ENCODE measurements at regions not wholly inside any gene's neighbourhood (a gene's known extent, or its start where the extent isn't known, plus 50 kb on each side); places are given as distances from the start of the nearest gene placed in this dataset.

GRCh38 chr5:17157294-17157693 lies 60.1 kb upstream of the BASP1 start:
- H3K9me2 ChIP-seq = no peaks in the 10 kb centered on the region
- no peaks in the 10 kb centered on the region for H3K27me3 ChIP-seq (ENCODE audit: insufficient read depth)
- no peak overlapping the region for H3K4me3 ChIP-seq (ENCODE audit: low read depth in 2 of 2, low read length in 1 of 2)
- H3K27ac ChIP-seq (ENCODE audit: low read depth in 2 of 2, low read length in 1 of 2) = peak overlapping the region in 1 of 2 experiments; percentile 82; a peak in 2 of 4 replicates
- no peaks in the 10 kb centered on the region for H3K9me3 ChIP-seq
- POLR2A ChIA-PET = no interaction called here
- H3K36me3 ChIP-seq (replicated peaks in 1 of 2; ENCODE audit: control insufficient read depth in 1 of 2, insufficient read depth in 2 of 2, low read length in 1 of 2) = no peaks in the 10 kb centered on the region
- no peaks in the 10 kb centered on the region for H4K20me1 ChIP-seq (ENCODE audit: insufficient read depth)
- peak overlapping the region; percentile 52 for H3K9ac ChIP-seq
- DNase-seq = no peak
- peaks cover 0 to 27% of the 10 kb centered on the region in 2 experiments; a peak in 2 of 4 replicates for H3K4me1 ChIP-seq (ENCODE audit: control insufficient read depth in 1 of 2, insufficient read depth in 2 of 2, low read depth in 1 of 2, low read length in 1 of 2)
- no peak overlapping the region for H2AFZ ChIP-seq (ENCODE audit: low read depth)
- 55% methylated on average over 5 of the region's 5 CpGs for WGBS (ENCODE audit: low lambda C conversion rate)
- H3F3A ChIP-seq (replicated peaks; ENCODE audit: insufficient read depth) = peaks cover 27% of the 10 kb centered on the region
- TF ChIP-seq TAF1 (IDR thresholded peaks at IDR 0.05; ENCODE audit: borderline replicate concordance, low read depth, low read length) (no peak), RAD21 (IDR thresholded peaks at IDR 0.05; ENCODE audit: low read length) (no peak), FOSL2 (IDR thresholded peaks at IDR 0.05; ENCODE audit: borderline replicate concordance, low read depth) (peak; percentile 37; the same call in 1 of the 2 replicates), JUND (IDR thresholded peaks at IDR 0.05) (peak; percentile 58), EP300 (IDR thresholded peaks at IDR 0.05; ENCODE audit: borderline replicate concordance in 1 of 2, low read depth in 1 of 2, low read length in 1 of 2) (peak in 1 of 2 experiments; percentile 60; a peak in 1 of 4 replicates), TEAD4 (IDR thresholded peaks at IDR 0.05; ENCODE audit: borderline replicate concordance, insufficient read depth) (peak; percentile 26; the same call in 1 of the 2 replicates), USF1 (IDR thresholded peaks at IDR 0.05; ENCODE audit: borderline replicate concordance, low read depth) (no peak), RFX5 (IDR thresholded peaks at IDR 0.05; ENCODE audit: low read length) (no peak), TCF12 (IDR thresholded peaks at IDR 0.05) (peak; percentile 79), FOXM1 (IDR thresholded peaks at IDR 0.05; ENCODE audit: low read depth) (no peak)
- TF ChIP-seq, protein P1, sequence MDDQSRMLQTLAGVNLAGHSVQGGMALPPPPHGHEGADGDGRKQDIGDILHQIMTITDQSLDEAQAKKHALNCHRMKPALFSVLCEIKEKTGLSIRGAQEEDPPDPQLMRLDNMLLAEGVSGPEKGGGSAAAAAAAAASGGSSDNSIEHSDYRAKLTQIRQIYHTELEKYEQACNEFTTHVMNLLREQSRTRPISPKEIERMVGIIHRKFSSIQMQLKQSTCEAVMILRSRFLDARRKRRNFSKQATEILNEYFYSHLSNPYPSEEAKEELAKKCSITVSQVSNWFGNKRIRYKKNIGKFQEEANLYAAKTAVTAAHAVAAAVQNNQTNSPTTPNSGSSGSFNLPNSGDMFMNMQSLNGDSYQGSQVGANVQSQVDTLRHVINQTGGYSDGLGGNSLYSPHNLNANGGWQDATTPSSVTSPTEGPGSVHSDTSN (IDR thresholded peaks at IDR 0.05) = peak; percentile 64
- TF ChIP-seq, protein P2, sequence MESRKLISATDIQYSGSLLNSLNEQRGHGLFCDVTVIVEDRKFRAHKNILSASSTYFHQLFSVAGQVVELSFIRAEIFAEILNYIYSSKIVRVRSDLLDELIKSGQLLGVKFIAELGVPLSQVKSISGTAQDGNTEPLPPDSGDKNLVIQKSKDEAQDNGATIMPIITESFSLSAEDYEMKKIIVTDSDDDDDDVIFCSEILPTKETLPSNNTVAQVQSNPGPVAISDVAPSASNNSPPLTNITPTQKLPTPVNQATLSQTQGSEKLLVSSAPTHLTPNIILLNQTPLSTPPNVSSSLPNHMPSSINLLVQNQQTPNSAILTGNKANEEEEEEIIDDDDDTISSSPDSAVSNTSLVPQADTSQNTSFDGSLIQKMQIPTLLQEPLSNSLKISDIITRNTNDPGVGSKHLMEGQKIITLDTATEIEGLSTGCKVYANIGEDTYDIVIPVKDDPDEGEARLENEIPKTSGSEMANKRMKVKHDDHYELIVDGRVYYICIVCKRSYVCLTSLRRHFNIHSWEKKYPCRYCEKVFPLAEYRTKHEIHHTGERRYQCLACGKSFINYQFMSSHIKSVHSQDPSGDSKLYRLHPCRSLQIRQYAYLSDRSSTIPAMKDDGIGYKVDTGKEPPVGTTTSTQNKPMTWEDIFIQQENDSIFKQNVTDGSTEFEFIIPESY (IDR thresholded peaks at IDR 0.05; ENCODE audit: borderline replicate concordance, low read depth) = no peak
- H3K4me2 ChIP-seq = peak overlapping the region; percentile 32
- CTCF ChIA-PET = interaction anchor here (1.6 to 1.7 kb wide), 3 partner anchors 25 to 366 kb away, joined by 6 to 17 read pairs (median 6); no protein-coding TSS in a partner anchor
- peaks cover 3% of the 10 kb centered on the region; the same call in 1 of the 2 replicates for H3K79me2 ChIP-seq (ENCODE audit: insufficient read depth)

GRCh38 chr5:17157916-17158529 lies 59.4 kb upstream of the BASP1 start:
- DNase-seq = no peak
- H3K27me3 ChIP-seq (ENCODE audit: insufficient read depth) = no peaks in the 10 kb centered on the region
- 75% methylated on average over 7 of the region's 7 CpGs for WGBS (ENCODE audit: low lambda C conversion rate)
- H2AFZ ChIP-seq (ENCODE audit: low read depth) = peak overlapping the region; percentile 72; the same call in 1 of the 2 replicates
- peak overlapping the region in 1 of 2 experiments; percentile 82; a peak in 2 of 4 replicates for H3K27ac ChIP-seq (ENCODE audit: low read depth in 2 of 2, low read length in 1 of 2)
- no peaks in the 10 kb centered on the region for H4K20me1 ChIP-seq (ENCODE audit: insufficient read depth)
- no peaks in the 10 kb centered on the region for H3K9me2 ChIP-seq
- no peak overlapping the region for H3K4me3 ChIP-seq (ENCODE audit: low read depth in 2 of 2, low read length in 1 of 2)
- ChIA-PET POLR2A (no interaction called here), CTCF (interaction anchor here (1.7 kb wide), 2 partner anchors 25 to 367 kb away, joined by 6 read pairs; no protein-coding TSS in a partner anchor)
- TF ChIP-seq USF2 (IDR thresholded peaks at IDR 0.05; ENCODE audit: borderline replicate concordance, low read depth, low read length) (no peak), TCF12 (IDR thresholded peaks at IDR 0.05) (peak; percentile 24; the same call in 1 of the 2 replicates), EP300 (IDR thresholded peaks at IDR 0.05; ENCODE audit: borderline replicate concordance in 1 of 2, low read depth in 1 of 2, low read length in 1 of 2) (no peak), EZH2phosphoT487 (IDR thresholded peaks at IDR 0.05; ENCODE audit: borderline replicate concordance, low read depth) (no peak), MXI1 (IDR thresholded peaks at IDR 0.05; ENCODE audit: low read depth, low read length) (no peak), USF1 (IDR thresholded peaks at IDR 0.05; ENCODE audit: borderline replicate concordance, low read depth) (no peak)
- TF ChIP-seq, protein P1 (IDR thresholded peaks at IDR 0.05) = 0 out of 2 replicates have a peak, but pooled peaks have one; percentile 26
- H3K79me2 ChIP-seq (ENCODE audit: insufficient read depth) = peaks cover 3% of the 10 kb centered on the region; the same call in 1 of the 2 replicates
- peaks cover 27% of the 10 kb centered on the region for H3F3A ChIP-seq (replicated peaks; ENCODE audit: insufficient read depth)
- H3K9ac ChIP-seq = peak overlapping the region; percentile 52
- no peaks in the 10 kb centered on the region for H3K9me3 ChIP-seq
- H3K4me2 ChIP-seq = peak overlapping the region; percentile 32
- no peaks in the 10 kb centered on the region for H3K36me3 ChIP-seq (replicated peaks in 1 of 2; ENCODE audit: control insufficient read depth in 1 of 2, insufficient read depth in 2 of 2, low read length in 1 of 2)
- peaks cover 0 to 27% of the 10 kb centered on the region in 2 experiments; a peak in 2 of 4 replicates for H3K4me1 ChIP-seq (ENCODE audit: control insufficient read depth in 1 of 2, insufficient read depth in 2 of 2, low read depth in 1 of 2, low read length in 1 of 2)

All from SK-N-SH (cell line).